GM23248 (cell line): ENCODE measurements at regions not wholly inside any gene's neighbourhood (a gene's known extent, or its start where the extent isn't known, plus 50 kb on each side); places are given as distances from the start of the nearest gene placed in this dataset.

Experiments used
- DNase-seq: peaks from one replicate; pipeline ENCODE4 v3.0.0-alpha.2; 2015
- H2AFZ ChIP-seq: fragments of 200-600 bp; sonication (generic); 2 replicates; pipeline ENCODE4 v1.6.1; 2016; ENCODE audit warnings: antibody characterized with exemption
- H3F3A ChIP-seq: fragments of 200-600 bp; sonication (generic); 2 replicates; pipeline ENCODE4 v1.6.1; 2016; ENCODE audit warnings: mild to moderate bottlenecking, antibody characterized with exemption, mixed run types; ENCODE audit not compliant: insufficient read depth
- H3K27ac ChIP-seq: fragments of 200-600 bp; sonication (generic); 2 replicates; pipeline ENCODE4 v1.5.1; 2016; ENCODE audit warnings: mild to moderate bottlenecking
- H3K27me3 ChIP-seq: fragments of 200-600 bp; sonication (generic); replicated peaks from 2 replicates; pipeline ENCODE4 v1.6.1; 2016; ENCODE audit warnings: mild to moderate bottlenecking; ENCODE audit not compliant: insufficient read depth
- H3K36me3 ChIP-seq: fragments of 200-600 bp; sonication (generic); 2 replicates; pipeline ENCODE4 v1.6.1; 2016; ENCODE audit warnings: low read depth, mild to moderate bottlenecking
- H3K4me1 ChIP-seq: fragments of 200-600 bp; sonication (generic); 2 replicates; pipeline ENCODE4 v1.6.1; 2016; ENCODE audit warnings: mild to moderate bottlenecking; ENCODE audit not compliant: insufficient read depth
- H3K4me2 ChIP-seq: fragments of 200-600 bp; sonication (generic); one replicate; pipeline ENCODE4 v1.6.1; 2016; ENCODE audit warnings: mild to moderate bottlenecking; ENCODE audit not compliant: unreplicated experiment
- H3K4me3 ChIP-seq: fragments of 200-600 bp; sonication (generic); 2 replicates; pipeline ENCODE4 v1.5.1; 2016; ENCODE audit warnings: mild to moderate bottlenecking
- H3K79me2 ChIP-seq: fragments of 200-600 bp; sonication (generic); 2 replicates; pipeline ENCODE4 v1.6.1; 2016; ENCODE audit warnings: mild to moderate bottlenecking; ENCODE audit not compliant: insufficient read depth
- H3K9ac ChIP-seq: fragments of 200-600 bp; sonication (generic); 2 replicates; pipeline ENCODE4 v1.6.1; 2016; ENCODE audit warnings: mild to moderate bottlenecking
- H3K9me2 ChIP-seq: fragments of 200-600 bp; sonication (generic); 2 replicates; pipeline ENCODE4 v1.6.1; 2016; ENCODE audit warnings: mixed run types, mild to moderate bottlenecking, moderate library complexity; ENCODE audit not compliant: insufficient read depth
- H3K9me3 ChIP-seq: fragments of 200-600 bp; sonication (generic); one replicate; pipeline ENCODE4 v1.6.1; 2017; ENCODE audit warnings: low read depth
- H4K20me1 ChIP-seq: fragments of 200-600 bp; sonication (generic); 2 replicates; pipeline ENCODE4 v1.6.0; 2016; ENCODE audit not compliant: insufficient read depth
- EZH2 ChIP-seq: fragments of 200-600 bp; sonication (generic); IDR thresholded peaks from 2 replicates; pipeline ENCODE4 v1.6.1; 2018; ENCODE audit warnings: antibody characterized with exemption, mild to moderate bottlenecking; ENCODE audit not compliant: insufficient read depth, poor library complexity, severe bottlenecking
- EZH2phosphoT487 ChIP-seq: fragments of 200-600 bp; sonication (generic); IDR thresholded peaks from 2 replicates; pipeline ENCODE4 v1.6.1; 2018; ENCODE audit warnings: antibody characterized with exemption, moderate library complexity, mild to moderate bottlenecking, low read depth; ENCODE audit not compliant: insufficient read depth
- WGBS, 2 experiments: methylation state at CpG; one replicate each; pipeline ENCODE4 v1.1.6; 2015 to 2017; ENCODE audit warnings: low lambda C conversion rate in 2 of 2, low coverage in 1 of 2; ENCODE audit errors: missing lambda C conversion rate in 2 of 2; 5-methylcytosine and 5-hydroxymethylcytosine counted together
- in situ Hi-C: fragments of 300-500 bp; cut with MboI; formaldehyde crosslinking; loops from 2 replicates; pipeline ENCODE4 v1.15.0; 2020

GRCh38 chr4:38461342-38461741 lies 202.7 kb upstream of the KLF3 start:
- no peak overlapping the region for H3K4me2 ChIP-seq

GRCh38 chr4:38462367-38463055 lies 201.5 kb upstream of the KLF3 start:
- Histone ChIP-seq H3K4me1 (no peaks in the 10 kb centered on the region), H4K20me1 (no peaks in the 10 kb centered on the region), H3K4me3 (no peak overlapping the region), H3K79me2 (no peaks in the 10 kb centered on the region), H3K9me3 (no peaks in the 10 kb centered on the region), H3F3A (no peaks in the 10 kb centered on the region), H3K4me2 (no peak overlapping the region), H2AFZ (no peak overlapping the region), H3K36me3 (no peaks in the 10 kb centered on the region), H3K9ac (no peak overlapping the region), H3K27ac (no peak overlapping the region), H3K27me3 (no peaks in the 10 kb centered on the region), H3K9me2 (no peaks in the 10 kb centered on the region)
- no peak for DNase-seq
- 10 to 27% methylated on average over 6 of the region's 6 CpGs for WGBS, 2 experiments
- TF ChIP-seq EZH2: no peak
- TF ChIP-seq EZH2phosphoT487: no peak
- in situ Hi-C loops: no loop called here

More at GRCh38 chr4:38461342-38461741, 202.7 kb upstream of the KLF3 start:
- WGBS, 2 experiments: 81 to 87% methylated on average over 7 of the region's 7 CpGs
- Histone ChIP-seq H3K79me2 (no peaks in the 10 kb centered on the region), H3K27me3 (no peaks in the 10 kb centered on the region), H3K9me3 (no peaks in the 10 kb centered on the region), H3K36me3 (no peaks in the 10 kb centered on the region), H3K4me3 (no peak overlapping the region), H4K20me1 (no peaks in the 10 kb centered on the region), H3K4me1 (no peaks in the 10 kb centered on the region), H3K9ac (no peak overlapping the region), H2AFZ (no peak overlapping the region), H3K9me2 (no peaks in the 10 kb centered on the region), H3F3A (no peaks in the 10 kb centered on the region), H3K27ac (no peak overlapping the region)
- in situ Hi-C loops: no loop called here
- TF ChIP-seq EZH2 (no peak), EZH2phosphoT487 (no peak)
- DNase-seq: no peak

DNA sequence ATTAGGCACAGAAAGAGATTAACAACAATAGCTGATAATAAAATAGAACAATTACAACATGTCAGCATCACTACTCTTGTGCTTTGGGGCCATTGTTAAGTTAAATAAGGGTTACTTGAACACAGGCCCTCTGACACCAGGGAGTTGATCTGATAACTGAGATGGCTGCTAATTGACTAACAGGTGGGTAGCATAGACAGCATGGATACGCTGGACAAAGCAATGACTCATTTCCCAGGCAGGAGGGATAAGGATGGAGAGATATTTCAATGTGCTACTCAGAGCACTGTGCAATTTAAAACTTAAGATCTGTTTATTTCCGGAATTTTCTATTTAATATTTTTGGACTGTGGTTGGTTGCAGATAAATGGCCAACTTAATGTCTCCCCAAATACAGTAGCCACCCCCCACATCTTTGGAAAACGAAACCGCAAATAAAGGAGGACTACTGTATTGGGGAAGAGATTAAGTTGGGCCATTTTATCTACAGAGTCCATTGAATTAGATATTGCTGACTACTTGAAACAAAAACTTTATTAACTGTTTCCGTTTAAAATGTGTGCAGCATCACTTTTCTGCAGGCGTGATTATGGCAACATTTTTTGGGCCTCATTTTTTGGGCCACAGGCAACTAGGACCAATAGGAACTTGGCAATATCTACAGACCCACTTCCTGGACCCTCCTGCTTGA lies 200.6 kb upstream of the KLF3 start:
- H3K4me2 ChIP-seq: no peak overlapping the region
- TF ChIP-seq EZH2: no peak
- no peaks in the 10 kb centered on the region for H3K9me2 ChIP-seq
- in situ Hi-C loops: no loop called here
- no peaks in the 10 kb centered on the region for H3K36me3 ChIP-seq
- no peak overlapping the region for H3K27ac ChIP-seq
- H3K9me3 ChIP-seq: no peaks in the 10 kb centered on the region
- H3K9ac ChIP-seq: no peak overlapping the region
- H3K4me1 ChIP-seq: no peaks in the 10 kb centered on the region
- no peaks in the 10 kb centered on the region for H3K27me3 ChIP-seq
- no peaks in the 10 kb centered on the region for H3F3A ChIP-seq
- WGBS, 2 experiments: 67 to 71% methylated on average over 6 of the region's 6 CpGs
- no peak overlapping the region for H3K4me3 ChIP-seq
- H2AFZ ChIP-seq: no peak overlapping the region
- no peak for DNase-seq
- H4K20me1 ChIP-seq: no peaks in the 10 kb centered on the region
- H3K79me2 ChIP-seq: no peaks in the 10 kb centered on the region

DNA sequence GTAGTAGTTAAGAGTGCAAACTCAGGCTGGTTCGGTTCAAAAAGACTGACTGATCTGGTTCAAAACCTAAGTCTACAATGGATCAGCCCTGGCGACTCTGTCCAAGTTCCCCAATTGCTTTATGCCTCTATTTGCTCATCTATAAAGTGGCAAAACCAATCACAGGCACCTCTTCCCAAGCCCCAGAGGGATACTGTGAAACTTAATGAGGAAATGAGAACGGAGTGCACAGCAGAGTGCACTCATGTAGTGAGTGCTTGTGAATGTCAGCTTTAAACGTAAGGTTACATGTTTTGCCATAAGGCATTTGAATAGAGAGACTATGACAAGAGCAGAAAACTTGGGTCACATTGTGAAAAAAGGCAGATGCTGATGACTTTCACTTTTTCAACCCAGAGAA lies 199.7 kb upstream of the KLF3 start:
- H3K27ac ChIP-seq: no peak overlapping the region
- H4K20me1 ChIP-seq: no peaks in the 10 kb centered on the region
- no peaks in the 10 kb centered on the region for H3K4me1 ChIP-seq
- no peak for TF ChIP-seq EZH2
- TF ChIP-seq EZH2phosphoT487: no peak
- H3K27me3 ChIP-seq: no peaks in the 10 kb centered on the region
- no peak overlapping the region for H3K9ac ChIP-seq
- no peak overlapping the region for H2AFZ ChIP-seq
- H3K9me2 ChIP-seq: no peaks in the 10 kb centered on the region
- no peaks in the 10 kb centered on the region for H3K36me3 ChIP-seq
- no peak overlapping the region for H3K4me3 ChIP-seq
- 64 to 66% methylated on average over 4 of the region's 4 CpGs for WGBS, 2 experiments
- no peak for DNase-seq
- in situ Hi-C loops: no loop called here
- H3K79me2 ChIP-seq: no peaks in the 10 kb centered on the region
- no peaks in the 10 kb centered on the region for H3K9me3 ChIP-seq
- H3K4me2 ChIP-seq: no peak overlapping the region
- no peaks in the 10 kb centered on the region for H3F3A ChIP-seq
